Muscle of leg (tissue), 3 donors: ENCODE measurements at regions not wholly inside any gene's neighbourhood (a gene's known extent, or its start where the extent isn't known, plus 50 kb on each side); places are given as distances from the start of the nearest gene placed in this dataset.
A peak's percentile ranks its signal among the peaks of the same experiment; 100 is the strongest.
"Not testable (repeated sequence)": the region's sequence is repeated elsewhere in the genome, so short reads cannot be mapped to it uniquely, and the experiment has no call there.

Experiments
- DNase-seq: peaks from one replicate; pipeline ENCODE4 v3.0.0; 2013
- H3K27ac ChIP-seq: one replicate; pipeline ENCODE4 v1.5.1; 2013; ENCODE audit warnings: mild to moderate bottlenecking, low read length, control low read depth
- H3K27me3 ChIP-seq: one replicate; pipeline ENCODE4 v1.6.1; 2013; ENCODE audit warnings: low read length; ENCODE audit not compliant: control insufficient read depth, insufficient read depth
- H3K36me3 ChIP-seq: one replicate; pipeline ENCODE4 v1.6.1; 2013; ENCODE audit warnings: low read length; ENCODE audit not compliant: control insufficient read depth, insufficient read depth
- H3K4me1 ChIP-seq: one replicate; pipeline ENCODE4 v1.6.1; 2013; ENCODE audit warnings: low read length; ENCODE audit not compliant: control insufficient read depth, insufficient read depth
- H3K4me3 ChIP-seq: one replicate; pipeline ENCODE4 v1.5.1; 2013; ENCODE audit warnings: low read length, control low read depth
- H3K9me3 ChIP-seq: replicated peaks from 2 replicates; pipeline ENCODE4 v1.6.1; 2013; ENCODE audit warnings: low read depth, low read length; ENCODE audit not compliant: control insufficient read depth
- WGBS: methylation state at CpG from one replicate; pipeline ENCODE4 v1.1.5; 2013; ENCODE audit warnings: missing lambda C conversion rate; ENCODE audit not compliant: insufficient coverage; 5-methylcytosine and 5-hydroxymethylcytosine counted together

- not testable (repeated sequence) for H3K27ac ChIP-seq, H3K27me3 ChIP-seq, H3K9me3 ChIP-seq, H3K36me3 ChIP-seq, DNase-seq, H3K4me3 ChIP-seq, H3K4me1 ChIP-seq
- WGBS: 59% methylated on average over 8 of the region's 22 CpGs
Observed at GRCh38 chr12:131344715-131345520, 366.0 kb upstream of the SFSWAP start.

- H3K27me3 ChIP-seq: no peaks in the 10 kb centered on the region
- H3K4me3 ChIP-seq: no peak overlapping the region
- 83% methylated on average over 9 of the region's 19 CpGs for WGBS
- DNase-seq: peak; percentile 6
- no peaks in the 10 kb centered on the region for H3K36me3 ChIP-seq
- H3K27ac ChIP-seq: no peak overlapping the region
- no peaks in the 10 kb centered on the region for H3K9me3 ChIP-seq
- peaks cover 4% of the 10 kb centered on the region for H3K4me1 ChIP-seq
Observed at GRCh38 chr12:131345521-131346436, 365.1 kb upstream of the SFSWAP start.

- WGBS: 61% methylated on average over 8 of the region's 17 CpGs
- Histone ChIP-seq H3K9me3 (no peaks in the 10 kb centered on the region), H3K4me1 (peaks cover 4% of the 10 kb centered on the region), H3K27ac (no peak overlapping the region), H3K36me3 (no peaks in the 10 kb centered on the region), H3K4me3 (no peak overlapping the region), H3K27me3 (no peaks in the 10 kb centered on the region)
- DNase-seq: no peak
Observed at GRCh38 chr12:131346555-131347344, 364.1 kb upstream of the SFSWAP start.

GRCh38 chr12:131347345-131347714, 363.6 kb upstream of the SFSWAP start:
- Histone ChIP-seq H3K9me3 (no peaks in the 10 kb centered on the region), H3K27me3 (no peaks in the 10 kb centered on the region), H3K4me1 (peaks cover 4% of the 10 kb centered on the region), H3K27ac (no peak overlapping the region), H3K36me3 (no peaks in the 10 kb centered on the region), H3K4me3 (no peak overlapping the region)
- WGBS: 71% methylated on average over 9 of the region's 11 CpGs
- DNase-seq: no peak

- H3K9me3 ChIP-seq: no peaks in the 10 kb centered on the region
- no peak overlapping the region for H3K4me3 ChIP-seq
- no peak for DNase-seq
- no peaks in the 10 kb centered on the region for H3K36me3 ChIP-seq
- H3K27me3 ChIP-seq: no peaks in the 10 kb centered on the region
- peaks cover 4% of the 10 kb centered on the region for H3K4me1 ChIP-seq
- WGBS: 86% methylated on average over 7 of the region's 7 CpGs
- no peak overlapping the region for H3K27ac ChIP-seq
Observed at GRCh38 chr12:131347732-131348131, 363.2 kb upstream of the SFSWAP start.

GRCh38 chr12:131348231-131348630, 362.7 kb upstream of the SFSWAP start:
- Histone ChIP-seq H3K36me3 (no peaks in the 10 kb centered on the region), H3K27me3 (no peaks in the 10 kb centered on the region)
- no peak for DNase-seq

GRCh38 chr12:131348646-131349045, 362.2 kb upstream of the SFSWAP start:
- Histone ChIP-seq H3K4me1 (peaks cover 4% of the 10 kb centered on the region), H3K36me3 (no peaks in the 10 kb centered on the region), H3K9me3 (no peaks in the 10 kb centered on the region), H3K4me3 (no peak overlapping the region), H3K27ac (no peak overlapping the region), H3K27me3 (no peaks in the 10 kb centered on the region)
- WGBS: 13% methylated on average over 1 of the region's 4 CpGs
- DNase-seq: peak; percentile 77

More at GRCh38 chr12:131348231-131348630, 362.7 kb upstream of the SFSWAP start:
- Histone ChIP-seq H3K9me3 (no peaks in the 10 kb centered on the region), H3K4me3 (no peak overlapping the region), H3K4me1 (peaks cover 4% of the 10 kb centered on the region), H3K27ac (no peak overlapping the region)
- WGBS: 35% methylated on average over 12 of the region's 13 CpGs

GRCh38 chr12:131349397-131350127, 361.3 kb upstream of the SFSWAP start:
- Histone ChIP-seq H3K4me3 (no peak overlapping the region), H3K27me3 (no peaks in the 10 kb centered on the region), H3K36me3 (no peaks in the 10 kb centered on the region), H3K9me3 (no peaks in the 10 kb centered on the region), H3K27ac (no peak overlapping the region), H3K4me1 (peaks cover 4% of the 10 kb centered on the region)
- DNase-seq: no peak
- WGBS: 48% methylated on average over 14 of the region's 20 CpGs

GRCh38 chr12:131350943-131351318, 360.0 kb upstream of the SFSWAP start:
- H3K4me3 ChIP-seq: no peak overlapping the region
- H3K4me1 ChIP-seq: peaks cover 4% of the 10 kb centered on the region
- whole genome bisulfite sequencing: 60% methylated on average over 1 of the region's 3 CpGs
- no peaks in the 10 kb centered on the region for H3K36me3 ChIP-seq
- H3K9me3 ChIP-seq: no peaks in the 10 kb centered on the region
- H3K27me3 ChIP-seq: no peaks in the 10 kb centered on the region
- H3K27ac ChIP-seq: no peak overlapping the region
- no peak for DNase-seq
